SW480 (cell line): ENCODE measurements at regions not wholly inside any gene's neighbourhood (a gene's known extent, or its start where the extent isn't known, plus 50 kb on each side); places are given as distances from the start of the nearest gene placed in this dataset.
A peak's percentile ranks its signal among the peaks of the same experiment; 100 is the strongest.

Experiments
- DNase-seq: peaks from one replicate; pipeline ENCODE4 v3.0.0-alpha.2; 2016; ENCODE audit warnings: low spot score

DNA sequence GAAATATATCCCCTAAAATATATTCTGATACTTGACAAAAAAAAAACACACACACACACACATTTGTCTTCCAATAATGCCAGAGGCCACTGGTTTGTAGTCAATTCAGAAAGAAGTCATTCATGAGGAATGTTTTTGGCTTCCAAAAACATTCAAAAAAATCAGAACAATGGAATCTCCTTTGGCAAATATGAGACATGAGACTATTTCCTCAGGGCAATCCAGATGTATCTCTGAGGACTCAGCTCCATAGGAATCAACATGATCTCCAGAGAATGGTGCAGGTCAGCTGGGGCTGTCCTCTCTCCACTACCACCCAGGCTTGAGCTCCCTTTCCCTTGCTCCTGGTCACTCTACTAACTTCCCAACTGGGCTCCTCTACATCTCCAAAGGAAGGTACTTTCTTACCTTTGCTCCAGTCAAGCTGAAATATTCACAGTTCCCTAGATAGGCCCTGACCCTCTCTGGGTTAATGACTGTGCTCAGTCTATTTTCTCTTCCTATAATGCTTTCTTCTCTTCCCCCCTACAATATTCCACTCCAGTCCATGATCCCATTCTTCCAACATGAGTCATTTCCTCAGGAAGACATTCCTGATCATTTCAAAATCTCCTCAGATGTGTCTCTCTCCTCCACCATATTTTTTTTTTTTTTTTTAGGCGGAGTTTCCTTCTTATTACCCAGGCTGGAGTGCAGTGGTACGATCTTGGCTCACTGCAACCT lies 145.3 kb downstream of the C1D start:
- DNase-seq, result peak; percentile 41

DNA sequence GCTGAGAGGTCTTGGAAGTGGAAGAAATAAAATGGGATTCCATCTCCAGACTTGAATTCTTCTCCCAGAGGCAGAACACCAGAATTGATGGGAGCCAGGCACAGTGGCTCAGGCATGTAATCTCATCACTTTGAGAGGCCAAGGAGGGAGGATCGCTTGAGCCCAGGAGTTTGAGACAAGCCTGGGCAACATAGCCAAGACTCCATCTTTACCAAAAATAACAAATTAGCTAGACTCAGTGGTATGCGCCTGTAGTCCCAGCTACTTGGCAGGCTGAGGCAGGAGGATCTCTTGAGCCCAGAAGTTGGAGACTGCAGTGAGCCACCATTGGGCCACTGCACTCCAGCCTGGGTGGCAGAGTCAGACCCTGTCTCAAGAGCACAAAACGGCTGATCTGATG lies 144.3 kb downstream of the C1D start:
- no peak for DNase-seq

DNA sequence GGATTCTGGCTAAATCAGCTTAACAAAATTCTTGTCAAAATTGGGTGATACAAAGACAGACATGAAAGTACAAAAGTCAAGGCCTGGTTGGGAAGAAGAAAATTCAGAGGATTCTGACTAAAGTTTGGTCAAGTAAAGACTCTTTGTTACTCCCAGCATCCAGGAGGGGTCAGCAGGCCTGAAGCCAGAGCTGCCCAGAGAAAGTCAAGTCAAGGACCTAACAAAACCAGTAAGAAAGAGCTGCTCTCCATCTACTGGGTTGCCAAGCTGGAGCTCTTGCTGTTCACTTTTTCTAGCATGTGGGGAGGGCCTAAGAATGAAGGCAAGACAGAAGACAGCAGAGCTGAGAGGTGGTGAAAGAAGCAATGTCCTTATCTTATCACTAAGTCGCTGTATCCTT lies 143.3 kb downstream of the C1D start:
- DNase-seq, result no peak

DNA sequence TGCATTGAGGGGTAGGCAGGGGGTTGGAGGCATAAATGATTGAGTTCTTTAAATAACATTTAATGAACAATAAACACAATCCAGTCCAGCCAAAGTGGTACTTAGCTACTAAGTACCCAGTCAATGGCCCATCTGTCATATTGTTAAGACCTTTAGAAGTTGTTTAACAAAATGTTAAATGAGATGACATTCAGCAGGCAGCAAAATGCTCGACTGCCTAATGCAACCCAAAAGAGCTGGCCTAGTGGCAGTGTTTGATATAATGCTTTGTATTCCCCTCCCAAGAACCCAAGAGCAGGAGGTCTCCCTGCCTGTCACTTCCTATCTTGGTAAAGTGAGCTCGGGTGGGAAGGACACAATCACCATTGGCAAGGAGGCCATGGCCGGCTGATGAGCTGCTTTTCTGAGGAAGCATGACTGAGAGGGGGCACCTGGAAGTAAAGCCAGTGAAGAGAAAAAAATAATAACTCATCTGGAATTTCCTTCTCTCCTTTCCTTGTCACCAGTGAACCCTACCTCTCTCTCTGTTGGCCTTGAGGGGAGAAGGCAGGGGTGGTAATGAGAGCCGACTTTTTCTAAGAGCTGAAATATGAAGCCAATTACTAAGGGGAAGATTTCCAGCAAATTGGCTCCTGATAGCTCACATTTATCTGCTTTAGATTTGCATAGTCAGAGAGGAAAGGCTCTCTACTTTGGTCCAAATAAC lies 140.6 kb downstream of the C1D start:
- no peak for DNase-seq

DNA sequence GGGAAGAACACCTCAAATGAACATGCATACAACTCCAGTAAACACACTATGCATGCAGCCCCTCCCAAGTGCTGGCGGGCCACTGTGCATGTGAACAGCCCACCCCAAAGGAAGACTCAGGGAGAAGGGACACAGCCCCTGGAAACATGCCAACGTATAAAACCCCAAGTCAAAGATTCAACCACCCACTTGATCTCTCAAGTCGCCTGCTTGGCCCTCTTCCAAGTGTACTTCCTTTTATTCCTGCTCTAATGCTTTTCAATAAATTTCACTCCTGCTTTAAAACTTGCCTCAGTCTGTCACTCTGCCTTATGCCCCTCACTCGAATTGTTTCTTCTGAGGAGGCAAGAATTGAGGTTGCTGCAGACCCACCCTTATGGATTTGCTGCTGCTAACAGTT lies 139.1 kb downstream of the C1D start:
- no peak for DNase-seq

DNA sequence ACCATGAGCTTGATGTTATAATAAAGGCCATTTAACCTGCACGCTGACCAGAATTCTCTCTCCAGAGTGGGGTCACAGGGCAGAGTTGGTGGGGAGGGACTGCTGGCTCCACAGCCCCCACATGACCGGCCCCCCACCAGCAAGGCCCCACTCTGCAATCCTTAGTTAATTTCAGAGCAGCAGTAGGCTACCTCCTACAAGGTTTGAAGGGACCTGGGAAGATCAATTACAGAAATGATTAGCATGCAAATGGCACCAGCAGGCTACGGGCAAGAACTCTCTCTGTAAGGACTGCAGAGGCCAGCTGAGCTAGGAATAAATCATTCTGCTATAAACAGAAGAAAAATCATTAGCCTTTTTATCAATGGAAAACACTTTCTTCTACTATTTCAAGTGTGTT lies 135.3 kb downstream of the C1D start:
- no peak for DNase-seq

DNA sequence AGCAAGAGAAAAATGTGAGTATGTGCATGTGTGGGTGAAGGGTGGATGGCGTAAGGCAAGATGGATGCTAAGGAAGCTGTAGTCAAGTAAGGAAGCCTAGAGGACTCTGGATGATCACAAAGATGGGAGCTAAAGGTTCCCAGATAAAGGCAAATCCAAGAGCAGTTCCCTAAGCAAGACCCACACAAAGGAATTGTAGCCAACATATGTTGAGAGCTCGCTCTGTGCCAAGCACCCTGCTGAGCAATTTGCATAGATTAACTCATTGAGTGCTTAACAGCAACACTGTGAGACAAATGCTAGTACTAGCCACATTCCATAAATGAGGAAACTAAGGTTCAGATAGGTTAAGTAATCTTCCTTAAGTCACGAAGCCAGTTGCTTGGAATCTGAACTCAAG lies 132.6 kb downstream of the C1D start:
- no peak for DNase-seq

DNA sequence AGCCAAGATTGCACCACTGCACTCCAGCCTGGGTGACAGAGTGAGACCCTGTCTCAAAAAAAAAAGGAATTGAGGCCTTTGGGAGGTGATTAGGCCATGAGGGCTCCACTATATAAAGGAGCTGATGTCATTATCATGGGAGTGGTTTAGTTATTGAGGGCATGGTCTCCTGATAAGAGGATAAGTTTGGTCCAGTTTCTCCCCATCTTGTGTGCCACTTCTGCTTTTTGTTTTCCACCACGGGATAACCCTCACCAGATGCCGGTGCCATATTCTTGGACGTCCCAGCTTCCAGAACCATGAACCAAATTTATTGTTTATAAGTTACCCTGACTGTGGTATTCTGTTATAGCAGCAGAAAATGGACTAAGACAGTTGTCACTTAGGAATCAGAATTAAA lies 125.8 kb downstream of the C1D start:
- no peak for DNase-seq

DNA sequence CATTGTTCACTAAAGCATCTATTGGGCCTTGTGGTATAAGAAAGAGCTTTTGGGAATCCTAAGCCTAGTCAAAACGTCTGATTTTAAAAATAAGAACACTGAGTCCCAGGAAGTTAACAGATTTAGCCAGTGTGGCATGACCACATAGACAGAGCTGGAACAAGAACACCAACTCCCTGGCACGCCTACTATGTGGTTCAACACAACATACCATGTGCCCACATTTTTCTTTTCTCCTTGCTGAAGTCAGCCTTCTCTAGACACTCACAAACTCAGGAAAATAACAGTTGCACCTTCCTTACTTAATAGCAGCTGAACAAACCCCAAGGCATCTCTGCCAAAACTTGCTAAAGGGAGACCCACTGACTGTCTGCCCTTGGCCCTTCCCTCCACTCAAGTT lies 124.8 kb downstream of the C1D start:
- no peak for DNase-seq

DNA sequence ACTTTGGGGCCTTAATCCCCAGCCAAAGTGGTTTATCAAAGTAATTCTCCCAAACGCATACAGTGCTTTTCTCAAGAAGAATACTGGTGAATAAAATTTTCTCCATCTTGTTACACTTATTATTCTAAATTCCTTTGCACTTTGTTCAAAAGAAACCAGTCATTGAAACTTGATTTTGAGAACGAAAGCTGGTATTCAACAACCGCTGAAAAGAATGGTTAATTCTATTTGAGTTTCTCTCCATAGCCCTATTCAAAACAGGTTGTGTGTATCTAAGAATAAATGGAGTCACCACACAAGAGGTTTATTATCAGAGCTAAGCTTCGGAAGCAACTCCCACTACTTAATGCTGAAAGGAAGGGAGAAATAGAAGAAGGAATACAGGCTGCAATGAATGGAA lies 117.7 kb downstream of the C1D start:
- no peak for DNase-seq

DNA sequence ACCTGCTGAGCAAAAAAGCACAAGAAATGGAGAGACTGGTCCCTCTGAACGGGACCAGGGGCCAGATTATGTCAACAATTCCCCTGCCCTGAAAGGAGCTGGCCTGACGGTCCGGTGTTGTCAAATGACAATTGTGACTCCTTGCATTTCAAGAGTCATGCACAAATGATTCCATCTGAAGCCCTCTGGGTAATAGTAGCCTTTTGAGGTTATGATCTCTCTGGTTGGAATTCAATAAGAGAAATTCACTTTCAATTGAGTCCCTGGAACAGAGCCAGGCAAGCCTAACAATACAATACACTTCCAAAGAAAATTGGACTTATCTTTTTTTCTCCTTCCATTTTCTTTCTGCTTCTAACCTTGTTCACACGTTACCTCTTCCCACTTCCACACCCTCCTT lies 116.9 kb downstream of the C1D start:
- no peak for DNase-seq

DNA sequence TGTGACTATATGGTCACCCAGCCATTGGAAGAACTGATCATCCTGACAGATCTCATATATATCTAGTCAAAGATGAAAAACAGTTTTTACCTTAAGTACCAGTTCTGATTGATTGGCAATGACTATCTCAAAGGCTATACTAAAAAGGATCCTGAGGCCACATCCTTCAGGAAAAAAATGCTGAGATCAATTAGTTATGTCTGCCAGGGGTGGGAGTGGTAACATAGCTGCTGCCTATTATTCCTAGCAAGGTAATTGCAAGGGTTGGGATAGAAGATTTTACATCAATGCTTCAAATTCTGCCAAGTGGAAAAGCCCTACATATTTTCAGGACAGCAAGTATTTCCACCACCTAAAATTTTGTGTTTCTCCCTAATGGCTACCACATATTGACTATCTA lies 114.7 kb downstream of the C1D start:
- DNase-seq, result no peak

DNA sequence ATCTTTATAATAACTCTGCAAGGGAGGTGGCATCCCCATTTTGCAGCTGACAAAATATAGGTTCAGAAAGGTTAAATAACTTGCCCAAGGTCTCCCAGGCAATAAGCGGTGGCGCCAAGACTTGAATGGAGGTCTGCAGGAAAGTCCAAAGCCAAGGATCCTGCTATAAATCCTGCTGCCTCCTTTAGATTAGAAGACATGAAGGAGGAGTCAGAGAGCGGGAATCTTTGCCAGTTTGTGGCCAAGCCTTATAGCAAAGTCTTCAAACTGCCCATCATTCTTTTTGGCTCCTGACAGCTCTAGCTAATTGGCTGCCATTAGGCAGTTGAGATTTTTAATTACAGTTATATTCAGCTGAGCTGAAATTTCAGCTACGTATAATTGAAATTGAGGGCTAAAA lies 114.3 kb downstream of the C1D start:
- no peak for DNase-seq

DNA sequence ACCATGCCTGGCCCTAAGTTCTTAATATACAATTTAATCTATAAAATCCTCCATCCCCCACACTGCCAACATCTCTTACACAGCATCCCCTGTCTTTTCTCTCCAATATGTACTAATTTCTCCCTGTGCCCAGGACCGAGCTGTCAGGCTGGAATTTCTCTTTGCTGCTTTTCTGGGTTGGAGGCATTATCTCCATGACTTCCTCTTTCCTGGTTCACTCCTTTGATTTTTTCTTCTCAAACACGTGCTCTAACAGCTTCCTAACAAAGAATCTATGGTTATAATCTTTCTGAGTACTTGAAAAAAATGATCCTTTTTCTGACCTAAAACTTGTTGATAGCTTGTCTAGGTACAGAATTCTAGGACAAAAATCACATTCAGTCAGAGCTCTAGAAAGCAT lies 112.8 kb downstream of the C1D start:
- DNase-seq, result no peak

DNA sequence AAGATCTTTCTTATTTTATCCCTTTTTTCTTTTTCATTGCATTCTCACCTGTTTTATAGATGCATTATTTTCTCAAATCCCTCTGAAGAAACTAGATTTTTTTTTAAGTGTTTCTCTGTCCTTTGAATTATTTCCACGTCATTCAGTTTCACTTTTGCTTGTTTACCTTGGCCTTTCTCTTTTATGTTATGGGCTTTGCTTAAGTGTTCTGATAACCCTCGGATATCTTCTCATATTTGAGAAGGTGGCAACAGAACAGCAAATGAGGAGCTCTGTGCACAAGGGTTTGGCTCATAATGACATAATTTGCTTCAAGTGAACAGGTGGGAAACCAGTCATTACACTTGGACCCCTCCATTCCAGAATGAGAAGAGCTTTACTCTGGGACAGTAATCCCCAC lies 111.9 kb downstream of the C1D start:
- no peak for DNase-seq

DNA sequence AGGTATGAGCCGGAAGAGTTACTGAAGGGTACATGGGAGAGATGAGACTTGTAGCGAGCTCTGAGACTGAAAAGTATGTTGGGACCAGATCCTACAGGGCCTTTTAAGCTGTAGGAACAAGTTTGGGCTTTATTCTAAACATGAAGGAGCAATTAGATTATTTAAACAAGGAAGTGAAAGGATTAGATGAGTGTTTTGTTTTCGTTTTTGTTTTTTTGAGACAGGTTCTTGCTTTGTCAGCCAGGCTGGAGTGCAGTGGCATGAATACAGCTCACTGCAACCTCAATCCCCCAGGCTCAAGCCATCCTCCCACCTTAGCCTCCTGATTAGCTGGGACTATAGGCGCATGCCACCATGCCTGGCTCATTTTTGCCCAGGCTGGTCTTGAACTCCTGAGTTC lies 110.7 kb downstream of the C1D start:
- DNase-seq, result no peak

DNA sequence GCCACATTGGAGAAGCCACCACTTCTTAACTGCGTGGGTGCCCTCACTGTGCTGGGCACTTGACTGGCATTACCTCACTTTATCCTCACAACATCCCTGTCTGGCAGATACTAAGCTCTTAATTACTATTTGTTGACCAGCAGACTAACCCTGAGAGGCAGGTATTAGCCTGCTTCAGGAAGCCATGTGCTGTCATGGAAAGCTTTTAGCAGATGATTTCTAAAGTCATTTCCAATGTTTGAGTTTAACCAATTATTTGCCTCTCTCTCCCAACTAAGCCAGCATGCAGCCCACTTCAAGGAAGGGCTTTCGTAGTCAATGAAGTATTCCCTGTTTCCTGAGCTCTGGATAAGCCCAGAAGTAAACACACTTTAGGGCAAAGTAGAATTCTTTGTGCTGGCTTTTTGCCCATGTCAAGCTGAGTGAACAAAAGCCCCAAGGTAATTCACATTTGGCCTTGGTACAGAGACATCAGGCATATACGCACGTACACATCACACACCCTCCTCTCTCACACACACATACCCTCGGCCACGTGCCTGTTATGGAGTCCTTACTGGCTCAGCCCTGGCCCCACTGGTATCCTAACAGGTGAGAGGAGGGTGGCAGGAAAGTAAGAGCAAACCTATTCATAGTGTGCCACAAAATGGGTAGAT lies 108.6 kb downstream of the C1D start:
- DNase-seq, result no peak

DNA sequence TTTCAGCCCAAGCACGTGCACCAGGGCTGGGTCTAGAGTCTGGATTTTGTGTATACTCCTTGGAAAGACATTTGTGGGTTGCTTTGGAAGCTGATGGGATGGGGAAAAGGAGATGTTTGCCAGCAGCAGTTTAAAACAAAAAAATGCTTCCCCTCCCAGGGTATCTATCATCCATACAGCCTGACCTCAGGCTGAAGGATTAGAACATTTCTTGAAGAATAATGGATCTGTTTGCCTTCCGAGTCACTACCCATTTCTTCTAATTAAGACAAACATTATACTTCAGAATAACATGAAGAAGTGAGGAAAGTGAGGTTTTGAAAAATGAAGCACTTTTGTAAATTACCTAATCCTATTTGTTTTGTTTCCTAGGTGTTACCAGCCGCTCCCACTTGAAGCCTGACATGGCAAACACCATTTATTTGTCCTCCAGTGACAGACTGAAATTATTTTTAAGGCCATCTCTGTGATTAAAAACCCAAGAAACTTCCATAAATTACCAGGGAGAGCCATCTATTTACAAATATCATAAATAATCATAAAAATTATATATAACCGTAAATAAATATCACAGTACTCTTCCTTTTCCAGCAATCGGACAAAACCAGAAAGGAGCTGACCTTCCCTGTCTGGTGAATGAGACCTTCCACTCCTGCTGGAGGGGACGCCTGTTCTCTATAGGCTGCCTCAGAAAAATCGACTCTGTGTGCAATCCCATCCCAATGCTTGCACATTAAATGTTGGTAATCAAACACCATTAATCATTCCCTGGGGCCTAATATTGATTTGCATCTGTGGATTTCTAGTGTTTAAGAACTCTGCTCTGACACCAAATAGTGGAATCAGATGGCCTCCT lies 106.8 kb downstream of the C1D start:
- no peak for DNase-seq

DNA sequence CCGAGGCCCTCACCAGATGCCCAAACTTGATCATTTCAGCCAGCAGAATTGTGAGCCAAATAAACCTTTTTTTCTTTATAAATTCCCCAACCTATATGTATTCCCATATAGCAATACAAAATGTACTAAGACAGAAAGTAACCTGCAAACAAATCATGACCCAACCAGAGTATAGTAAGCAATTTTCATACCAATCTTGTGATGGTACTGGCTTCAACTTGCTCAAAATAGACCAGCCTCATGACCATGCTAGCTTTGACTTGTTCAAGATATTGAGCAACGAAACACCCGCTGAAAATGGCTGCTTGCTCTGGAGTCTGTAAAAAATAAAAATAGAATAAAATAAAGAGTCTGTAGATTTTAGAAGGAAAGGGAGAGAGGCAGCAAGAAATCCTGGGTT lies 97.6 kb downstream of the C1D start:
- DNase-seq, result no peak

DNA sequence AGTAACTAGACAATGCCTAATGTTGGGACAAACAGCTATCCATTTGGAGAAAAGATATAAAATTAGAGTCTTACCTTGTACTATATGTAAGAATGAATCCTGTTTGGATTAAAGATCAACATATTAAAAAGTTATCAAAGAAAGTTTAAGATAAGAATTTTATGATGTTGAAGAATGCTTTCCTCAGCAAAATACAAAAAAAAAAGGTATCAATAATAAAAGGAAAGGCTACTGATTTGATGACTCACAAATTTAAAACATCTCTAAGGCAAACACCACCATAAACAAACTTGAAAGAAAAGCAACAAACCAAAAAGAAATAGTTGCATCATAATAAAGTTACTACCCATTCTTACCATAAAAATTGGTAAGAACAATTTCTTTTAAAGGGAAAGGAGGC lies 92.7 kb downstream of the C1D start:
- no peak for DNase-seq

DNA sequence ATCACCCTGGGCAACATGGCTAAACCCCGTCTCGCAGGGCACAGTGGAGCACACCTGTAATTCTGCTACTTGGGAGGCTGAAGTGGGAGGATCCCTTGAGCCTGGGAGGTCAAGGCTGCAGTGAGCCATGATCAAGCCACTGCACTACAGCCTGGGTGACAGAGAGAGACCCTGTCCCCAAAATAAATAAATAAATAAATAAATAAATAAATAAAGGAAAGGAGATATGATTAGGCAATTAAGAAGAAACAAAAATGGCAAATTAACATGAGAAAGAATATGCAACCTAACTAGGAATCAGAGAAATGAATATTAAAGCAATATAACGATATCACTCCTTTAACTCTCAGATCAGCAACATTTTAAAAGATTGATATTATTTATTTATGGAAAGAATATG lies 92.3 kb downstream of the C1D start:
- DNase-seq, result no peak

DNA sequence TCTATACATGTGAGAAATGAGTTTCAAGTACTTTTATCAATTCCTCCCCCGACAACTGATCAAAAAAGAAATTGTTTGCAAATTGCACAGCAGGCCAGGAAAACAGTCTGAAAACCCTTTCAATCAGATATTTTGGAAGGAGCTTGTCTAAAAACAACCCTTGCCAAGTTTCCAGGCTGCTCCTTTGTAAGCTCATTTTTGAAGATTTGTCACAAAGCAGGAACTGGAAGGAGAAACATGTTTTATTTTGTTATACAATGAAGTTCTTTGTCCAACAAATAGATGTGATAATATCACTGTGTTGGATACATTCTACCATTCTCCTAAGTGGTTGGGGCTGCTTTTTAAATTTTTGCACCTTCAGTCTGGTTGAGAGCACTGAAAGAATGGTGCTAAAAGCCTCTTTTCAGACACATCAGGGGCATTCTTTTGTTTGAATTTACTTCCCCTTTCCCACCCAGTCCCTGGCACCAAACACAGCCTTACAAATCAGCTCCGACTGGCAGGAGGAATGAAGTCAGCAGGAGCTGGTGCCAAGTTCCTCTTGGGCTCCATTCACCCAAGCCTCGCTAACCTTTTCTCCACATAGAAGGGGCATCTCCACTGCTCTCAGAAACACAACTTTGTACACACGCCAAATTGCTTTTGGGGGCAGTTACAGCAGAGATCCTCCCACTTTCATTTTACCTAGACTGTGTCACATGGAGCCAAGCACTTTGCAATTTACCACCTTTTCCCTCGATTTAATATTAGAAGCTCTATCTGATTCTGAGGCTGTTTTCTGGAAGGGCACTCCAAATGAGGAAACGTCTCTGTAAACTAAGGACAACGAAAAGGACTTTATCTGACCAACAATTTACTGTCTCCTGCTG lies 88.0 kb downstream of the C1D start:
- no peak for DNase-seq
